SKM-1 (cell line): ENCODE measurements at regions not wholly inside any gene's neighbourhood (a gene's known extent, or its start where the extent isn't known, plus 50 kb on each side); places are given as distances from the start of the nearest gene placed in this dataset.
"Not testable (repeated sequence)": the region's sequence is repeated elsewhere in the genome, so short reads cannot be mapped to it uniquely, and the experiment has no call there.

Source experiments
- DNase-seq: peaks from one replicate; lab custom pipeline; 2025; ENCODE audit not compliant: unreplicated experiment; lab: John Stamatoyannopoulos, UW

DNA sequence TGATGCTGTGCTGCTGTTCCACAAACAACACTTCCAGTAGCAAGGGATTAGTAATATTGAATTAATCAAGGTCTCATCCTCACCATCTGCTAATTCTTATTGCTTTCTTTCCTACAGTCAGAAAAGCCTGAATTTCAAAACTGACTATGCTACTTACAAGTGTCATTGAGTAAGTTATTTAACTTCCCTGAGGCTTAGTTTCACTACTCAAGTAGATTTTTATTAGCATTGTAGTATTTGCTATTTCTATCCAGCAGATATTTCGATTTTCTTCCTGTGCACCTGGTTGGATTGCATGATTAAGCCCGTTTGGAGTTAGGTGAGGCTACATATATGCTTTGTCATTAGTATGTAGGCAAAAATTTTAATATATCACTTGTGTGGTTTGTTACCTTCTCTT lies 591.5 kb downstream of the TRHDE start:
- DNase-seq = no peak

DNA sequence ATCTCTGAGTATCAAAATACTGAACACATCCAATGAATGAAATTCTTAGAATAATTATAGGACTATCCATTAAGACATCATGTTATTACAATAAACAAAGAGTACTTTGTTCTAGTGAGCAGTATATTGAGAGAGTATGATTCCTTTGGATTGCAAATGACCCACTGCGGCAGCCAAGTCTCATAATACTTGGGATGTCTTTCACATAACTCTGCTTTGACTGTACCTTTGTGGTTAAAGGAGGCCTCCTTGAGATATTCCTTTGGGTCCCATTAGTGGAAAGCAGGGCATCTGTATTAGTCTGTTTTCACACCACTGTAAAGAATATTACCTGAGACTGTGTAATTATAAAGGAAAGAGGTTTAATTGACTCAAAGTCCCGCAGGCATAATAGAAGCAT lies 593.8 kb downstream of the TRHDE start:
- DNase-seq = no peak

DNA sequence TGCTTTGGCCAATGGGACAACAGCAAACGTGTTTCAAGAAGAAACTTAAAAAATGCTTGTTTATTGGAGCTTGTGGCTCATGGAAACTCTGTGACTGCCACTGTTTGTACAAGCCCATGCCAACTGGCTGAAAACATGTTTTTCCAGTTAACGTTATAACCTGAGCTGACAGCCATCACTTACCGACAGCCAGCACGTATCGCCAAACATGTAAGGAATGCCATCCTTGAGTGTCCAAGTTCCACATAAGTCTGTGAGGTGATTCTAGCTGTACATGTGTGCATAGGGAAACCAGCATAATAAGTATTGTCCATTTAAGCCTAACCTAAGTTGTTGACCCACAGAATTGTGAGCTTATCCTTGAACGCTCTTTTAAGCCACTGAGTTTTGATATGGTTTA lies 596.9 kb downstream of the TRHDE start:
- DNase-seq = no peak

DNA sequence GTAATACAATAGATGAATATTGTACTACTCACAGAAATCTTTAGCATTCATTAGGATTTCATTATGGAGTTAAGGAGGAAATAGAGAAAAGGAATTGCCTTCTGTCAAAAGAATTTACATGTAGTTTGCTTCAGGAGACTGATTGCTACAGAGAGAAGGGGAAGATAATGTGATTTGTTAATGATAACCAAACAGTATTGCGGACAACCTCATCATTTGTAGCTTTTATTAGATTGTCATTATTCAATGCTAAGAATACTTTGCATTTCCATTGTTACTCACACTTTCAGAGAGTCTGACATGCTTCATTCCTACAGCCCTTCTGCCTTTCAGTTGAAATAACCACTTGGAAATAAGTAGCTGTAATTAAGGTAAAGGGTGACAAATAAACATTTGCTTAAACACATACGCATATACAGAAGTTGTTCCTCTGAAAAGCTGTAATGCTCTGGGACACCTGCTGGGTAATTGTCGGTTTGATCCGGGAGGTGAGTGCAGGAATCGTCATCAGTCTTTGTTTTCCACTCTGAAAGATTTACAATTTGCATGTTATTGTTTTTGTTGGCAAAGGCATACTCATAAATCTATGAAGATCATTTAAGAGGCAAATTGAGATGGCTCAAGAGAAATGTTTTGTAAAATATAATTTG lies 600.2 kb downstream of the TRHDE start:
- DNase-seq = no peak

DNA sequence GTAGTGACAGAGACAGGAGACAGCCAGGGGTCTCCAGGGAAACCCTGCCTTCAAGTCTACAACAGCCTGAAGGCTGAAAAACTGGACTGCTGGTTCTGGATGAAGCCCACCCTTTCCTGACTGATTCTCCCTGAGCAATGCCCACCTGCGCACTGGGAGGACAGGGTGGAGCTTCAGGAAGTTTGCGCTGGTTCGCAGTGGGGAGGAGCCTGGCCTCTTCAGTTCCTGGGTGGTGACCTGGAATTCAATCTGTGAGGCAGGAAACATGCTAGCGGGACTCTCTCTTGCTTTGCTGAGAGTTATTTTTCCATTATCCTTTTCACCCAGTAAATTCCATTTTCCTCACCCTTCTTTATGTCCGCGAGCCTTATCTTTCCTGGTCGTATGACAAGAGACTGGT lies 600.8 kb downstream of the TRHDE start:
- DNase-seq = no peak

DNA sequence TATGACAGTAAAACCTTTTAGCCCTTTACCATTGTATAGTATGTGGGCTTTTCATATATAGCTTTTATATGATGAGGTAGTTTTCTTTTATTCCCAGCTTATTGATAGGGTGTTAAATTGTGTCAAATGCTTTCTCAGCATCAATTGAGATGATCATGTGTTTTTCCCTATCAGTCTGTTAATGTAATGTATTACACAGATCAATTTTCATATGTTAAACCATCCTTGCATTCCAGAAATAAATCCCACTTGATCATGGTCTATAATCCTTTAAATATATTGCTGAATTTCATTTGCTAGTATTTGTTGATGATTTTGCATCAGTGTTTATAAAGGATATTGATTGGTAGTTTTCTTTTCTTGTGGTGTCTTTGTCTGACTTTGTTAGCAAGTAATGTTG lies 603.9 kb downstream of the TRHDE start:
- DNase-seq = no peak

DNA sequence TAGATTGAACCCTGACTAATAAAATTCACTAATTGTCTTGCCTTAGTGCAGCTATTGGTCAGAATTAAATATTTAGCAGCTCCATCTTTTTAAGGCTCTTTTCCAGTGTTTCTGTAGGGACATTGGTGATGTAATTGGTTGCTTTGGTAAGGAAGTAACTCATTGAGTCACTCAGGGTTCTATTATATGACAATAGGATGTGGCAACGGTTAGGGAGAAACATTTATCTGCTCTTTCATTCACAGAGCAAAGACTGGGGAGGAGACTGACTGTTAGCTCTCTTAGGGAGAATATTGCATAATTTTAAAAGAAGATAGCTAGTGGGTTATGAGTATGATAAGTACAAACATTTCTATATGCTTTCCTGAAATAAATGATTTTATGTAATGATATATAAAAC lies 616.5 kb downstream of the TRHDE start:
- DNase-seq = no peak

DNA sequence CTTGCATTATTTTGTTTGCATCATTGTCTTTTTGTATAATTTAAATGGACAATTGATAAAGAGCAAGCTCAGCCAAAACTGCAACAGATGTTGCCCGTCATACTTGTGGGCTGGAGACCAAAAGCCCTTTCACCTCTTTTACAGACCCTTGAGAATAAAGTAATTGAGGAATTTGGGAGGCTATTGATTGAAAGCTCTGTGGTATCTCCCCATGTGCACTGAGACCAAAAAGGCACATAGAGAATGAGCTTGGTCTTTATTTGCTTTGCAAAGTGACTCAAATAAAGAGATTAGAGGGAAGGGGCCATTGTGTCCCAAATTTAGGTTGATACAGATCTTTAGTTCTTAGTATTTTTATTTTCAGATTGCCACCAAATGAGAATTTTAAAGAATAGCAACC lies 617.6 kb downstream of the TRHDE start:
- no peak for DNase-seq

DNA sequence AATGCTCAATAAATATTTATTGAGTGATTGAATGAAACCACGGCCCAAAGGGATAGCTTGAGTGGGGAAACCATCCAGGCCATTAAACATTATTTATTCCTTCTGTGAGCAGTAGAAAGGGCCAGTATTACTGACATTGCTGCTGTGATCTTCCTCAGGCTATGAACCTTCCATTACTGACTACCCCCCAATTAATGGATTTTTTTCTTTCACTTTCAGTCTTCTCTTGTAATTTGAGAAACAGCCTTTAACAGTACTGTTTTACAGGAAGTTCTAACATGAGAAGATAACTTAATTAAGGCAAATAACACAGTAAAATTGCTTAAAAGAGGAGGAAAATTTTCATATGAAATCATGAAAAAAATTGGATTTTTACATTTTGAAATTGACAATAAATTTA lies 629.5 kb downstream of the TRHDE start:
- DNase-seq = no peak

DNA sequence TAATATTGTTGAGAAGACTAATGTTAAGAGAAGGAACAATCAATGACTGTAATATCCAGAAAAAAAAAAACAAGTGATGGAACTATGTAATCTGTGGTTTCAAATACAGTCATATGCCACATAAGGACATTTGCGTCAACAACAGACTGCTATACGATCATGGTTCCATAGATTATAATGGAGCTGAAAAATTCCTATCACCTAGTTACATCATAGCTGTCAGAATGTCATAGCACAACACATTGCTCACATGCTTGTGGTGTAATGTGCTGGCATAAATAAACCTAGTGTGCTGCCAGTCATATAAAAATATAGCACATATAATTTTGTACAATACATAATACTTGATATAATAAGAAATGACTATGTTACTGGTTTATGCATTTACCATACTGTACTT lies 653.5 kb downstream of the TRHDE start:
- DNase-seq = no peak

DNA sequence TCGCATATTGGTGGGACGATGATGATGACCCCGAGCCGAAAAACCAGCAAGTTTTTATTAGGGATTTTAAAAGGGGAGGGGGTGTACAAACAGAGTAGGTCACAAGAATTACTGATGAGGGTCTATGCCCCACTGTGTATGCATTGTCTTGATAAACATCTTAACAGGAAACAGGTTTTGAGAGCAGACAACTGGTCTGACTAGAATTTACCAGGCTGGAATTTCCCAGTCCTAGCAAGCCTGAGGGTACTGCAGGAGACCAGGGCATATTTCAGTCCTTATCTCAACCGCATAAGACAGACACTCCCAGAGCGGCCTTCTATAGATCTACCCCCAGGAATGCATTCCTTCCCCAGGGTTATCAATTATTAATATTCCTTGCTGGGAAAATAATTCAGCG lies 659.7 kb downstream of the TRHDE start:
- not testable (repeated sequence) for DNase-seq

DNA sequence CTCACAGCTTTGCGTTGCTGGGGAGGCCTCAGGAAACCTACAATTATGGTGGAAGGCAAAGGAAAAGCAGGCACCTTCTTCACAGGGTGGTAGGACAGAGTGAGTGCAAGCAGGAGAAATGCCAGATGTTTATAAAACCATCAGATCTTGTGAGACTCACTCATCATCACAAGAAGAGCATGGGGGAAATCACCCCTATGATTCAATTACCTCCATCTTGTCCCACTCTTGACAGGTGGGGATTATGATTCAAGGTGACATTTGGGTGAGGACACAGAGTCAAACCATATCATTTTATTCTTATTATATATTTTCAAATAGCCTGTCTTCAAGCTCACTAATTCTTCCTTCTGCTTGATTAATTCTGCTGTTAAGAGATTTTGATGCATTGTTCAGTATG lies 665.3 kb downstream of the TRHDE start:
- DNase-seq = no peak

DNA sequence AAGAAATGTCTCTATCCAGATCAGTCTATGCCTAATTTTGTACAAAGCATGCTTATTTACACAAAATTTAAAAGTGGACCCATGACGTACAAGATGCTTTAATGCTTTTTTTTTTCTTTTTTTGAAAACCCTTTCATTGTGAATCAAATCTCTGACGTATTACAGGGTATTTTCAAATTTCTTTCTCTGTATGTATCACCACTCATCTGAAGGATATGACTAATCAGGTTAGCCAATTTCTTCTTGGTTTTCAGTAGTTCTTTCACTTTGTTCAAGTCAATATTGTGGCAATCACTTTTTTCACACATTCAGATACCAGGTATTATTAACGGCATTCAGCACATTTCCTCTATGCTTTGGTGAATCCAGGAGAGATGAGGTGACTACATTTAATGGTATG lies 685.3 kb downstream of the TRHDE start:
- no peak for DNase-seq

DNA sequence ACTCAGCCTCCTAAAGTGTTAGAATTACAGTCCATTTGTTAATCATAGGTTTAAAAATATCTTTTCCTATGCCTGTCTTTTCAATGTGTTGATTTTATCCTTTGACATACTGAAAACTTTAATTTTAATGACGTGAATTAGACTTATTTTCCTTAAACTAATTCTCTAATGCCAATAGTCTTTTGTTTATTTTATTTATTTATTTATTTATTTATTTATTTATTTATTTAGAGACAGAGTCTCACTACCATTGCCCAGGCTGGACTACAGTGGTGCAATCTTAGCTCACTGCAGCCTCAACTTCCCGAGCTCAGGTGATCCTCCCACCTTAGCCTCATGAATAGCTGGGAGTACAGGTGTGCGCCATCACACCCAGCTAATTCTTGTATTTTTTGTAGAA lies 694.5 kb downstream of the TRHDE start:
- DNase-seq = no peak

DNA sequence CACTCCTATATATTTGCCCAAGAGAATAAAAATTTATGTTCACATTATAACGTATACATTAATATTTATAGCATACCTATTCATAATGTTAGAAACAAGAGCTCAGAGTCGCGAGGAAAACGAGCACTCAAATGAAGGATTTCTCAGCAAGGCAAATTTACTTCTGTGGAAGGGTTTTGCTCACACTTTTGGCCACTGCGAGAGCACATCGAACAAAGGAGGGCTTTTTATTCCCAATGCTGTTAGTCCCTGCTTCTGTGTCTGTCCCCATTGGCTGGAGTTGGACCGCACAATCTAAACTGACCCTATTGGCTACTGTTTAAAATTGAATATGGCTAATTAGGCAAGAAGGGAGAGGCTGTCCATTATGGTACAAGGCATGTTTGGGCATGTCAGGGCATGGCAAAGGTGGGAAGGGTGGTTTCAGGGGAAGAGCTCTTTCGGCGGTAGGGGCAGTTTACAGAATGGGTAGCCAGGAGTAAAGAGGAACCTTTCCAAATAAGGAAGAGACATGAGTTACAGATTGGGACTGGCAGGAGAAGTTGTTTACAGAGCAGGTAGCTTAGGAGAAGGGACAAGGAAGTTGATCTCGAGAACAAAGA lies 702.9 kb downstream of the TRHDE start:
- DNase-seq = no peak

DNA sequence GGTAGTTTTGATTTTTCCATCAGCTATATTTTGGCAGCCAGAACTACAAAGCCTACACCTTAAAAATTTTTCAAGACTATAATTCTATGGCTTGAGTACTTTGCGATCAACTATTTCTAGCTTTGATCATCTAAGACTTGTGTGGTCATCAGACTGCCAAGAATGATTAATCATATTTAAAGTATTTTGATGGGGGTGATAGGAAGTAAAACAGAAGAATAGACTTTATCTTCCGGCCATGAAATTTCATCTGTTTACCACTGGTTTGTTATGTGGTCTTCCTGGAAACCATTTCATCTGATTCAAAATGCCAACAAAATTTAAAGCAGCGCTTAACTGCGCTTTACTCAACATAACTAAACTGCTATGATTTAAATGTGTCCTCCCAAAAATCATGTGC lies 706.8 kb downstream of the TRHDE start:
- DNase-seq = no peak

DNA sequence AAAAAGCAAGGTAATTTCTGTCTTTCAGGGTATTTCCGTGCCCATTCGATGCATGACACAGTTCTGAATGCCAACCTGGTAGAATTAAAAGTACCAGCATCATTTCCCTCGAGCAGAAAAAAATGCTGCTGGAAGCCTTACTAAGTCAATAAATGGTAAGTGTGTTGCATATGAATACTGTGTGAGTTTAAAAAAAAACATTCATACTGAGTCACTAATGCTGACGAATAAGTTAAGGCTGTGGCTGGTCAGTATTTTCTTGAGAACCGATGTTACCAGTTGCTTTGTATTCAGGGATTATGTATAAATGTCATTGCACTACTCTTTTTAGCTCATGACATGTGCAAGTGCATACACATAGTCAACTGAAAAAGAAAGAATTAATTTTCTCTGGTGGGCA lies 710.2 kb downstream of the TRHDE start:
- DNase-seq = no peak

DNA sequence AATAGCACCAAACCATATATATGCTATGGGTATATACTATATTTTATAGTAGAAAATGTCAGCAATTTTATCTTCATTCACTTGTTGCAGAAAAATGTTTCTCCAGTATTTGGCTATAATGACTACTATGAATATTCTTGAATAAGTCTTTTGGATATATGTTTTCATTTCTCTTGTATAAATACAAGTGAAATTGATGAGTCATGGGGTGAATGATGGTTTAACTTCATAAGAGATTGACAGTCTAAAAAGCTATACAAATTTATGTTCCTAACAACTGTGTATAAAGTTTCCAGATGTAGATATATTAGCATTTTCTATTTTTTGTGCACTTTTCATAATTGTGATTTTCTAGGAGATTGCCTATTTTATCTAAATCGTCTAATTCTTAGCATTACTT lies 714.8 kb downstream of the TRHDE start:
- no peak for DNase-seq

DNA sequence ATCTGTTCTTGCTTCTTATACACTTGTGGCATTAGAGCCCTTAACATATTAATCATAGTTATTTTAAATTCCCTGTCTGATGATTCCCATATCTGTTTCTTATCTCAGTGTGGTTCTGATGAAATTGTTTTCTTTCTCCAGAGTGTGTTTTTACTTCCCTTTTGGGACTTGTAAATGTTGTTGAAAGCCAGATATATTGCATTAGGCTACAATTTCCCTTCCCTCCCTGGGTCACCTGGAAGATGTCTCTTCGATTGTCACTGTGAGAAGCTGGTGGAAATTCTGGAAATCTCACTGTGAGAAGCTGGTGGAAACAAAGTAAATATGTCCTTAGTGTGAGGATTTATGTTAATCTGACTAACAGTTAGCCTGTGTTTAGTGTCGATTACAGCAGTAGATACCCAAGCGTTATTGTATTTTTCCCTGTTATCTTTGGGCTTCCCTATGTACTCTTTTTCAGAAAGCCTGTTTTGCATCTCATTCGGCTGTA lies 717.3 kb downstream of the TRHDE start:
- DNase-seq = no peak

DNA sequence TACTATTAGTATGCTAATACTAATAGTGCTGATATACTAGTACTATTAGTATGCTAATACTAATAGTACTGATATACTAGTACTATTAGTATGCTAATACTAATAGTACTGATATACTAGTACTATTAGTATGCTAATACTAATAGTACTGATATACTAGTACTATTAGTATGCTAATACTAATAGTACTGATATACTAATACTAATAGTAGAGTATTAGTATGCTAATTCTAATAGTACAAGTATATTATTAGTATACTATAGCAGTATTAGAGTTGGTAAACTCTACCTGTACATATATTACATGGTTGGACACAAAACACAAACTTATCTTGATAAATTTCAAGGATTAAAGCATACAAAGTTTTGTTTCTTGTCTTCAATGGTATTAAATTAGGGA lies 722.9 kb downstream of the TRHDE start:
- not testable (repeated sequence) for DNase-seq

DNA sequence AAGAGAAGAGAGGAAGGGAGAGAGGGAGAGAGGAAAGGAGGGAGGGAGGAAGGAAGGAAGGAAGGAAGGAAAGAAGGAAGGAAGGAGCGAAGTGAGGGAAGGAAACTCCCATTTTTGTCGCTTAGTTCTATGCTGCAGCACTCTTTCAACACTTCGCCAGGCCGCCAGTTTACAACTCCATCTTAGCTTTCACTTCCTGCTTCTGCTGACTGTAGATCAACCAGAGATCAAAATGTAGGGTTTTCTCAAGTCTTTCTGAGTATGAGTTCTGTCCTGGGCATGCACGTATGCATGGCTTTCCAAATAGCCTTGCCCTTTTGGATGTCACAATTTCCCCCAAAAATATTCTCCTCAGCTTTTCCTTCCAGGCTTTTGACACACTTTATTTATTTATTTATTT lies 723.4 kb downstream of the TRHDE start:
- no peak for DNase-seq

DNA sequence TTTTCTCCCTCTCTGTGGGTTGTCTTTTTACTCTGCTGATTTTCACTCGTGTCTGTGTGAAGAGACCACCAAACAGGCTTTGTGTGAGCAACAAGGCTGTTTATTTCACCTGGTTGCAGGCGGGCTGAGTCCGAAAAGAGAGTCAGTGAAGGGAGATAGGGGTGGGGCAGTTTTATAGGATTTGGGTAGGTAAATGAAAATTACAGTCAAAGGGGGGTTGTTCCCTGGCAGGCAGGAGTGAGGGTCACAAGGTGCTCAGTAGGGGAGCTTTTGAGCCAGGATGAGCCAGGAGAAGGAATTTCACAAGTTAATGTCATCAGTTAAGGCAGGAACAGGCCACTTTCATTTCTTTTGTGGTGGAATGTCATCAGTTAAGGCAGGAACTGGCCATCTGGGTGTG lies 729.6 kb downstream of the TRHDE start:
- DNase-seq = not testable (repeated sequence)

DNA sequence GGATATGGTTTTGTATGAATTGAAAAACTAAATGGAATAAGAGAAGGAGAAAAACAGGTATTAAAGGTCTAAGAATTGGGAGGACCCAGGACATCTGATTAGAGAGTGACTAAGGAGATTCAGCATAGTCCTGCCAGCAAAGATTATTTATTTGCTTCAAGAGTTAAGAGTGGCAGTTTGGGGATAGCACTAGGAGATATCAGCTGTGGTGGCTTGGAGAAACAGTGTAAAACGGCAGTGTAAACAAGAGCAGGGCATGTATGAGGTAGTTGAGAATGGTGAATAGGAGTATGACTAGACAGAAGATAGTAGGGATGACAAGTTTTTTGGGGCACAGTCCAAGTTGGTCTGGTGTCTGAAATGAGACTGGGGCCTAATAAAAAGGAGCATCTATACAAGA lies 730.3 kb downstream of the TRHDE start:
- not testable (repeated sequence) for DNase-seq
